GM19351 (cell line): ENCODE measurements at regions not wholly inside any gene's neighbourhood (a gene's known extent, or its start where the extent isn't known, plus 50 kb on each side); places are given as distances from the start of the nearest gene placed in this dataset.

Source experiments
- ATAC-seq: cut with Tn5 transposase; IDR thresholded peaks from one replicate; pipeline ENCODE4 v1.9.1; 2021; ENCODE audit warnings: mild to moderate bottlenecking, moderate library complexity; ENCODE audit not compliant: unreplicated experiment

DNA sequence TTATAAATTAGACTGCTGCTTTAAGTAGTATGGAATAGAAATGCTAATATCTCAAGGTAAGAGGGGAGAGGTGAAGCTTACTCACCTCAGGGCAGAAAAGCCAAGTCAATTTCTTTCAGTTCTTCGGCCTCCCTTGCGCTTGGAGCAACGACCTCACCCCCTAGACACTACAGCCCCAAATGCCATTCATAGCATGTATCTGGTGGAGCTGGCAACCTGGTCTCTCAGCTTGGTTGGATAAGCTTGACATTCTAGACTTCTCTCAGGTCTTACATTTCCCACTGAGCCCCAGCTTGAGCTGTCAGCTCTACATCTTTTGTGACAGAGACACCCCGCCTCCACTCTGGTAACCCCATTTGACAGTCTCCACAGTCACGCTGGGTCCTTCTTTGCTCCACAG is 154.9 kb downstream of the ZNF608 start:
- no peak for ATAC-seq

DNA sequence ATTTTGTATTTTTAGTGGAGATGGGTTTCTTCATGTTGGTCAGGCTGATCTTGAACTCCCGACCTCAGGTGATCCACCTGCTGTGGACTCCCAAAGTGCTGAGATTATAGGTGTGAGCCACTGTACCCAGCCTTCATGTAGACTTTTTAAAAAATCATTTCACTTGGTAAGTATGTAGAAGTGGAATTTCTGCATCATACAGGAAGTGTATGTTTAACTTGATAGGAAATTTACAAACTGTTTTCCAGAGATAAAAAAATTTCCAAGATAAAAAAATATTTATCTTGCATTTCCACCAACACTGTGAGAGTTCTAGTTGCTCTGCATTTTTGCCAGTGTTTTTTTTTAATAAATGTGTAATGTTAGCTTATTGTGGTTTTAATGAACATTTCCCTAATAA is 155.8 kb downstream of the ZNF608 start:
- ATAC-seq, result no peak

DNA sequence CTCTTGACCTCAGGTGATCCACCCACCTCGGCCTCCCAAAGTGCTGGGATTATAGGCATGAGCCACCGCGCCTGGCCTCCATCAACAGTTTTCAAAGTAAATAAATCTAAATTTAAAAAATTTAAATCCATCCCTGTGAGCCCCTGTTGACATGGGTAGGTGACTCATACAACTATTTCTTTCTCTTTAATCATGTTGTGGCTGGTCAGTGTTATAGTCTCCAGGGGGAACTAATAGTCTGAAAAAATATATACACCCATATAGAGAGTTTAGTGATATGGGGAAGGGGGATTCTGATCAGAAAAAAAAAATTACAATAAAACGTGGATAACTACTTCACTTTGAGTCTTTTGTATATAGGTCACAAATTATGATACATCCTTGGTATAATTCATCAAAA is 159.2 kb downstream of the ZNF608 start:
- ATAC-seq, result no peak

DNA sequence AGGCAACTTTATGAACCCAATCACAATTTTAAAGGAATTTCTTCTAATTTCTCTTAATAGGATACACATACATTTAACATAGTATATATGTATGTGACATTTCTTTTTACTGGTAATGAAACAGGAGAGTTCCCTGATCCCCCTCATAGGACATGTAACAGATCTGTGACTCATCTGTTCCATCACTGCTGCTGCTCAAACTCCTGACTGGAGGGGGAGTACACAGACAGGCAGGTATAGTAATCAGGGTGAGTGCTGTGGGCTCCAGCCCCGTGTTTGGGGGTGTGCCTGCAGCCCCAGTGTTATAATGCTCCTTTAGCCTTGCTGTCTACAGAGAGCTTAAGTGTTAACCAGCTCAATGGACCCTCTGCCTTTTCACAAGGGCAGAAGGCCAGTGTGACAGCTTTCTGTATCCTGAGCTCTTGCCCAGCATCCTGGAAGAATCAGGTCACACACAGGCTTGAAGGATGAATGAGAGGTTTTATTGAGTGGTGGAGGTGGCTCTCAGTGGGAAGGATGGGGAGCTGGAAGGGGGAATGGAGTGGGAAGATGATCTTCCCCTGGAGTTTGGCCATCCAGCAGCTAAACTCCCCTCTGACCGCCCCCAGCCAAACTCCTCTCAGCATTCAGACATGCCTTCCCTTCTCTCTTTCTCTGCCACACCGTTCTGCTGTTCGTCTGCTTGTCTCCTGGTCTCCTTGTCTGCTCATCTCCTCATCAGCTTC is 161.3 kb downstream of the ZNF608 start:
- peak; percentile 16 for ATAC-seq

DNA sequence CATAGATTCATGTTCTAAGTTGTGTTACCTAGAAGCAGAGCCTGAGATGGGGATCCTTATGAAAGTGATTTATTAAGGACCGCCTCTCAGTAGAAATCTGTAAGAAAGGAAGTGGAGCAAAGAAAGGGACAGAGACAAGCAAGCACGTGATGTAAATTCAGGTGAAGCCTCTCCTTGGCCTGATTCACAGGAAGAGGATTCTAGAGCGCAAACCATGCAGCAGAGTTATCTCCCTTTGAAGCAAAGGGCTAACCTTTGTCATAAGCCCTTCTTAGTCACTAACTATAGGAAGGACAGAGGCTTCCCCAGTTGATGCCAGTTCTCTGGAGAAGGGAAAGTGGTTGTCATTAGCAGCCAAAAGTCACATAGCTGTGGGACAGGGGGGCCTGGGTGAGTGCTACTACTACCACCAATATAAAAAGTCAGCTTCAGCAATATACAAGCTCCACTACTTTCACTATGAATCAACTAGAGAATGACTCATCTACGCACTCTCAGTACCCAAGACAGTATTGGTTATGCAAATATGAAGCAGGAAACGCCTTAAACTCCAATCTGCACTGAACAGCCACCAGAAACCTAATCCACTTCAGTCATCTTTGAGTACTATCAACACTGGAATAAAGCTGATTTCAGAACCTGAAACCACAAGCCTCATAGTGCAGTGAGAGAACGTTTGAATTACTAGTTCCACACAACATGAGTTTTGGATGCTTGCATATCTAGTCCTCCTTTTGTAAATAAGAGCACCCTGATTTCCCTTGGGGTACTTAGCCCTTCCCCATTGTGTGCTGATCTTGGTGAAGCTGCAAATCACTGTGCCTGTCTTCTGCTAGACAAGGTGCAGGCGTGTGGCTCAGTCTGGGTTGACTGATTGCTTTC is 162.7 kb downstream of the ZNF608 start:
- ATAC-seq, result peak; percentile 98

DNA sequence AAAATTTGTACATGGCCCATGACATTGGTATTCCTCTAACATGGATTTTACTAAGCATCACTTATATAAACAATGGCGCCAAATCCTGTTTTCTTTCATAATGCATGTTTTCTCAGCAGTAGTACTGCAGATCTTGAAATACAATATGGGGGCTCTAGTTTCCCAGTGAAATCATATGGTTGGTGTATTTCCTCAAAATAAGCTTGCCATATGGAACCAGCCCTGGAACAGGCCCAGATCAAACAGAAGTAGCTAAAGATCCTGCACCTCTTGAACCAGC is 163.9 kb downstream of the ZNF608 start:
- ATAC-seq, result no peak

DNA sequence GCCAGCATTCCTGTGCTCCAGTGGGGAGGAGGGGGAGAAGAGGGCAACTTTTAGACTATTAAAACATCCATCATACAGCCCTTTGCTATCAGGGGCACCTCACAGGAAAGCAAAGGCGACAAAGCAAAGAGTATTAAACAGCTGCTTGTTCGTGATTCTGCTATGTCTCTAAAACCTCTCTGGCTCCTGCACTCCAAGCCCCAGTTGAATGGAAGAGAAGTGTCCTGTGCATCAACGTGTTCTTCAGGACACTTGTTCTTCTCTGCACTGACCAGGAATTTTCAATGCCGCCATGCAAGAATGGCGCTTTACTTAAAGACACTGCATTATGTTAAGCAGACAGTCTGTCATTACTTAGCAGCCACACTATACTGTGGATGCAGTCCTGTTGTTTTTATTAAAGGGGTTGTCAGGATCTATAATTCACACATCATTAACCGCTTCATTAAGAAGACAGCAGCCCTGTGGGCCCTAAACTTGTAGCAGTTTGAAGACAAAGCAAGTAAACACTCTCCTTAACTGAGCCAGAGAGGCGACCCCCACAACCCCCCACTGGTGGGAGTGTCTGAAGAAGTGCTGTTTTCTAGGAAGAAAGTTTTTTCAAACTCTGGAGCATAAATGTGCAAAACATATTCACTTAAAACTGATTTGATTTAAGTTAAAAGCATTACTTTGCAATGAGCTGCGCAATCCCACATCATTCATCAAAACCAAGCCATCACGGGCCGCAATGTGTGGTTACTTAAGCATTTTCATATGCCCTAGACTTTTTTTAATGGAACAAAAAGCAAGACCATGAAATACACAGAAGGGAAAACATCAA is 164.5 kb downstream of the ZNF608 start:
- ATAC-seq, result no peak

DNA sequence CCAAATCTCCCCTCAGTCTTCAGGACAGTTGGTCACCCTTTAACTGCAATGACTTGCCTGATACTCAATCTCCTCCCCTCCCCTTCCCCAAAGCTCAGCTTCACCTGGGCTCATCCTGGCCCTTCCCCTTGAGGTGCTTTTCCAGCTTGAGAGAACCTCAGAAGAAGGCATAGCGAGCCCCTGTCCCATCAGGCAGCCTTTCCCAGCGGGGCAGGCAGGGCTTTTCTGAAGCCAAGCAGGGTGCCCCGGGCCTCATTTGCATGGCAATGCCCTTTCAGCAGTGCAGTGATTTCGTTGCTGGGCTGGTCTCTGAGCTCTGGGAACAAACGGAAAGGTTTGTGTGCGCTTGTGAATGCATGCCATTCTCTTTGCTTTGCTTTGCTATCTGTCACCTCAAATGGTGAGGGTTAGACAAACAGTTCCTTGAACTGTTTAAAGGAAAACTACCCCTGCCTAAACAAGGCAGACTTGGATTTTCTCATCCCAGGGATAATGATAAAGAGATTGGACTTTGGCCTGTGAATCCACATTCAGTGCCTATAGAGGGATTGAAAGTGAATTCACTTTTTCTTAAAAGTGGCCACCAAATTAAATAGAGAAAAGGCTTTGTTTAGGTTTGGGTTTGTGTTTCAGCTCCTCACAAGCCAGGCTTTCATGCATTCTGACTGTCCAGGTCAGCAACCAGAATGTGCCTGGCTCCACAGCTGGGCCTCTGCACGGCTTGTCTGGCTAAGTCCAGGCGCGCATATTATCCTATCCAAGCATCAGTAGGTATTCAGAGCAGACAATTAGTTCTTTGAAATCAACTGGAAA is 165.3 kb downstream of the ZNF608 start:
- ATAC-seq, result no peak

DNA sequence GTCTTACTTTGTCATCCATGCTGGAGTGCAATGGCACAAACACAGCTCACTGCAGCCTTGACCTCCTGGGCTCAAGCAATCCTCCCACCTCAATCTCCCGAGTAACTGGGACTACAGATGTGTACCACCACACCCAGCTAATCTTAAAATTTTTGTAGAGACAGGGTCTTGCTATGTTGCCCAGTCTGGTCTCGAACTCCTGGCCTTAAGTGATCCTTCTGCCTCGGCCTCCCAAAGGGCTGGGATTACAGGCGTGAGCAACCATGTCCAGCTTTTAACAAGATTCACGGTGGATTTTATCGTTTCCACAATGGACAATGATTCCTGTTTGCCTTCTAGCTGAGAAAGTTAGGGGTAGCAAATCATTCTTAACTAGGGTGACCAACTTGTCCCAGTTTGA is 165.9 kb downstream of the ZNF608 start:
- no peak for ATAC-seq

DNA sequence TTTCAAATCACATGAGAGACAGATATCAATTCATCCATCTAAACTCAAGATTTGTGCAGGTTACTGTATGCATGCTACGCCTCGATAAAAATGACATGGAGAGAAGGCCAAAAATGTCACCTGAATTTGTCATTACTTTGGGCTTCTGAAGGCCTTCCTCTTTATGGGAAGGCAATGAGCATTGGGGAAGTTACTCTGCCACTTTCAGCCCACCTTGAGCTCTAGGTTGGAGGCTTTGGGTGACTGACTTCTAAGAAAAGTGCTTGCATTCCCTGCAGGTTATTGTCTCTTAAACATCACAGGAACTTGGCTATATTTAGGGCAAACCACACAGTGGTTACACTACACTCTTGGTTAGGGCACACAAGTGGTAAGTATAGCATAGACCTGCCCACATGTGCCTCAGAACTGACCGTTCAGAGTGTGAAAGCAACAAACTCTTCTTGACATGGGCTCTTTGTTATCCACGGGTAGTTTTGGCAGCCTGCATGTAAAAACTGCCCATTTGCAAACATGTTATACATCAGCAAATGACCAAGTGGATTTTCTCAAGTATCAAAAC is 169.5 kb downstream of the ZNF608 start:
- peak; percentile 94 for ATAC-seq

DNA sequence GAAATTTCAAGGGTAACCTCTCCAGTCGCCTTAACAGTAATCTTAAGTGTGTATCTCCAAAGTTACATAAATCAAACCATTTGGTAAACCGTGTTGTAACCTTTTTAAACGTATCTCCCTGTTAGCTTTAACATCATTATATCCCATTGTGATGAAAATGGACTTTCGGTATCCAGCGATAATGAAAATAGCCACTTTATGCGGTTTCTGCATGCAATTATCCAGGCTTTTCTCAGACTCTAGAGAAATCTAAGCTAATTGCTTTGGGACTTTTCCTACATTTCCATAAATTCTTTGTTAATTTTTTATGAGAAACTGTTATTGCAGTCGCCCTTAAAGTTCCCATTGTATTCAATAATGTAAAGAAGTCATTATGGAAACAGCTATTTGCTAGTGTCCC is 170.7 kb downstream of the ZNF608 start:
- ATAC-seq, result no peak

DNA sequence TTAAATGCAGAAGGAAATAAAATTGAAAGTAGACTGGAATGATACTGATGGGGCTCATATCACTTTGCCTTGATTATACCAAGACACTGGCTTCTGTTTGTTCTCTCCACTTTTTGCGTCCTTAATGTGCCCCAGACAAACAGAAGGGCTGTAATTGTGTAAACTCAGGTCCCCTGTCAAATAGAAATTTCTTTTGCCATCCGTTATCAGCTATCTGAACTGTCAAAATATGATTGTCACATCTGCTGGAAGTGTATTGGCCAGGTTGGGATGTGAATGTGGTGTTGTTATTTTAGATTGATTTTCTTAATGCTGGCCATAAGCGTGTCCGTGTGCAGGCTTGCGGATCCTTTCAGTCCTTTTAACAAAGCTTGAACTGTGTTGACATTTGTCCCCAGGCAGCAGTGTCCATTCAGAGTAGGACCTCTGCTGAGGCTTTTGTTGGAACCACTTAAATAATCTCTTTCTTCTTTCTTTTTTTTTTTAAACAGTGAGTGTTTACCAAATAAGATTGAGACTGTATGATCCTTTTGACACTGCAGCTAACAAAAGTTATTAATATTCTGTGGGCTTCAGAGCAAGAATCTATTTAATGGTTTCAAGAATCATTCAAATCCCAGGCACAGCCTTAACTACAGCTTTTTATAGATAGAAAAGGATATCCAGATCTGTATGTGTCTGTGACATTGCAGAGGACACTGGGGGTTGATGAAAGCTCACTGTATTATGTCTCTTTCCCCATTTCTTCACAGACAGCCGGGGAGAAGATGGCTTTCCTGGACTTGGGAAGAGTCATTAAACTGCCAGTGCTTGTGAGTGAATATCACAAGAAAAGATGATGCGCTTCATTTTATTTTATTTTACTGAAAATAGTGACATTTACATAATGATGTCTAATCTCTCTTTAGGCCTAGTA is 171.7 kb downstream of the ZNF608 start:
- ATAC-seq, result no peak

DNA sequence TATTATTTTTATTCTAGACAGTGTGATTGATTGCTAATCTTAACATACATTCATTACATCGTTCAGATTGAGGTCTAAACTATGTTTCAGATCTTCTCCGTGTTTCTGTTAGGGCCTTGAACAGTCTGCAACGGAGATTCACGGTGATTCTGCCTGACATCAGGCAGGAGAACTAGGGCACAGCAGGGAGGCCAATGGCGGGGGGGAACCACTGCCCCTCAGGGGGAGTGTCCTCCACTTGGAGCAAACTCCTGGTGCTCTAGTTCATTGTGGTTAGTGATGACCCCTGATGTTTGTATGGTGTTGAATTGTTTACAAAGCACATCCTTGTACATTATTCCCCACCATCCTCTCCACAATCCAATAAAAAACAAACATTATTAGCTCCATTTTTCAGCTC is 173.5 kb downstream of the ZNF608 start:
- no peak for ATAC-seq

DNA sequence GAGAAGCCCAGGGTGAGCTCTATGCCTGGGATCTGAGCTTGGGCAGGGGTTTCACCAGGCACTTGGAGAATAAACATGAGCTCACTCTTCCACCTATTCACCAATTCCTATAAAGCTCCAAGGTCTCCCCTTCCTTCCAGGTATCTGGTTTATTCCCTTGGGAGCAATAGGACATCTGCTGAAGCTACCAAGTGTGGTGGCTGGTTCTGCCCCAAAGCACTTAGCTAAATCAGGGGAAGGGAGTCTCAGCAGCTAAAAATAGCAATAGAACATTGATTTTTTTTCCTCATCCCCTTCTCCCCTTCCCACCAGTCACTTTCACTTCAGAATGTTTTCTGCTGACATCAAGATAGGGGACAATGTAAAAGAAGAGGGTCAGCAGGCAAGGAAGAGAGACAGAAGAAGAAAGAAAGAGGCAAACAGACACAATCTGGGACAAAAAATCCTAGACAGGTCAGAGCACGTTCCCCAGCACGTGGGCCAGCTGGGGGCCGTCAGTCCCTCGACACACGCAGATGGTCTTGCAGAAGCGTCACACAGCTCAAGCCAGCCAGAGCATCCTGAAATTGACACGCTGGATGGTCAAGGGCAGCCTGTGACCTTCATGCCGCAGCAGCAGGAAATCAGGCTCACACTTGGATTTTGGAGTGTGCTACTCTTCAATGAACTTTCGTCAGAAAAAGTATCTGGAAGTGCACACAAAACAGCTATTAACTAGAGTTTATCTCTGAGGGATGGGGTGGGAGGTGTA is 176.0 kb downstream of the ZNF608 start:
- no peak for ATAC-seq

DNA sequence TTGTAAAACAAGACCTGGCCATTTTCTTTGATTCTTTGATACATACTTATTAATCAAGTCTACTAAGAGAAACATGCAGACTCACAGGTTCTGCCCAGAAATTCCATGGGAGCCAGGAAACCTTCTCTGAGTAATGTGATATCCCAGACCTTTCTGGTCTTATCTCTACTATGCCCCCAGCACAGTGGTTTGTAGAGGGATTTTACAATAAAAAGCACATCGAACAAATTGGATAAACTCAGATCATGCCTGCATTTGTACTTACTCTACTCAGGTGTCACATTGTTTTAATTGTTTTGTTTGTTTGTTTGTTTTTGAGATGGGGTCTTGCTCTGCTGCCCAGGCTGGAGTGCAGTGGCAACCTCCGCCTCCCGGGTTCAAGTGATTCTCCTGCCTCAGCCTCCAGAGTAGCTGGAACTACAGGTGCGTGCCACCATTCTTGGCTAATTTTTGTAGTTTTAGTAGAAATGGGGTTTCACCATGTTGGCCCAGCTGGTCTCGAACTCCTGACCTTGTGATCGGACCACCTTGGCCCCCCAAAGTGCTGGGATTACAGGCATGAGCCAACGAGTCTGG is 179.5 kb downstream of the ZNF608 start:
- no peak for ATAC-seq

DNA sequence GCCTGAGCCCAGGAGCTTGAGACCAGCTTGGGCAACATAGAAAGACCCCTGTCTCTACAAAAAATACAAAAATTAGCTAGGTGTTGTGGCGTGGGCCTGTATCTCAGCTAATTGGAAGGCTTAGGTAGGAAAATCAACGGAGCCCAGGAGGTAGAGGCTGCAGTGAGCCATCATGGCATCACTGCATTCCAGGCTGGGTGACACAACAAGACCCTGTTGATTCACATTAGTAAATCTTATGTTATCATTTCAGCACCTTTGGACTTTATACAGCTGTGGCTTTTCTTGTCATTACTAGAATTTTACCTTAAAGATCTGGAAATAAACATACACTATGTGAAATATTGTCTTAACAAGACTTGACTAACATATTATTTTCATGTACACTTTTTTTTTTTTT is 185.0 kb downstream of the ZNF608 start:
- no peak for ATAC-seq

DNA sequence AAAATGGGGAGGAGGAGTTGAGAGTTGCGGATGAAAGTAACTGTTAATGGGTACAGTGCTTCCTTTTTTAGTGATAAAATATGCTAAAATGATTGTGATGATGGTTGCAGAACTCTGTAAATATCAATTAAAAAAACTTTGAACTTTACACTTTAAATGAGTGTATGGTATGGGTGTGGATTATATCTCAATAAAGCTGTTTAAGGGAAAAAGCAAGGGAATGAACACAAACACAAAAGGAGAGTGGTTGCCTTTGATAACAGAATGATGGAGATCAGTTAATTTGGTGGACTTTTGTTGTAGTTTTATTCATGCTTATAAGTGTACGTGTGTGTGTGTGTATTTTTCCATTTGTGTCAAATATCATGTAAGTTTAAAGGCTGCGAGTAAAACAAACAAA is 186.1 kb downstream of the ZNF608 start:
- ATAC-seq, result peak; percentile 57

DNA sequence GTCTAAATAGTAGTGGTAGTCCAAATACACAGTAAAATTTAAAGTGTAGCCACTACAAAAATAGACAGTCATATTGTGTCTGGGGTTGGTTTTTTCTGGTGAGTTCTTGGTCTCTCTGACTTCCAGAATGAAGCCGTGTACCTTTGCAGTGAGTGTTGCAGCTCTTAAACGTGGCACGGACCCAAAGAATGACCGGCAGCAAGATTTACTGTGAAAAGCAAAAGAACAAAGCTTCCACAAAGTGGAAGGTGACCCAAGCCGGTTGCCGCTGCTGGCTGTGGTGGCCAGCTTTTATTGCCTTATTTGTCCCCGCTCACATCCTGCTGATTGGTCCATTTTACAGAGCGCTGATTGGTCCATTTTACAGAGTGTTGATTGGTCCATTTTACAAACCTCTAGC is 188.7 kb downstream of the ZNF608 start:
- no peak for ATAC-seq
